ENCODE measurements at regions not wholly inside any gene's neighbourhood (a gene's known extent, or its start where the extent isn't known, plus 50 kb on each side); places are given as distances from the start of the nearest gene placed in this dataset.
"Not testable (repeated sequence)": the region's sequence is repeated elsewhere in the genome, so short reads cannot be mapped to it uniquely, and the experiment has no call there.

GRCh38 chr10:42177793-42178689 is 460.3 kb downstream of the ZNF33B start:
- DNase-seq, result not testable (repeated sequence)

GRCh38 chr10:42177077-42177792 is 461.1 kb downstream of the ZNF33B start:
- no peak for DNase-seq

GRCh38 chr10:42150428-42151061 is 487.8 kb downstream of the ZNF33B start:
- no peak for DNase-seq

- no peak for DNase-seq
Measured at GRCh38 chr10:42149722-42150427, 488.5 kb downstream of the ZNF33B start.

- DNase-seq, result no peak
Measured at GRCh38 chr10:42149027-42149700, 489.2 kb downstream of the ZNF33B start.

GRCh38 chr10:42146165-42146564 is 492.2 kb downstream of the ZNF33B start:
- DNase-seq, result not testable (repeated sequence)

- DNase-seq, result not testable (repeated sequence)
Measured at GRCh38 chr10:42138023-42138422, 500.3 kb downstream of the ZNF33B start.

- DNase-seq, result no peak
Measured at GRCh38 chr10:42113158-42113450, 525.3 kb downstream of the ZNF33B start.

GRCh38 chr10:42112331-42113157 is 525.8 kb downstream of the ZNF33B start:
- no peak for DNase-seq

- DNase-seq, result no peak
Measured at GRCh38 chr10:42111661-42112330, 526.6 kb downstream of the ZNF33B start.

GRCh38 chr10:42111076-42111475 is 527.3 kb downstream of the ZNF33B start:
- DNase-seq, result no peak
